HEK293 (cell line): ENCODE measurements at regions not wholly inside any gene's neighbourhood (a gene's known extent, or its start where the extent isn't known, plus 50 kb on each side); places are given as distances from the start of the nearest gene placed in this dataset.

Source experiments
- CTCF ChIP-seq: fragments of 450-650 bp; formaldehyde crosslinking; IDR thresholded peaks from 2 replicates; pipeline ENCODE4 v1.5.1; 2016; ENCODE audit warnings: missing biosample characterization, missing genetic modification characterization
- SETDB1 ChIP-seq: IDR thresholded peaks from one replicate; pipeline ENCODE4 v1.6.1; 2017; ENCODE audit warnings: mild to moderate bottlenecking, low read length, moderate library complexity, mixed read lengths; ENCODE audit not compliant: insufficient read length
- YY1 ChIP-seq: fragments of 450-650 bp; formaldehyde crosslinking; IDR thresholded peaks from 2 replicates; pipeline ENCODE4 v1.5.1; 2018; ENCODE audit warnings: missing biosample characterization, missing genetic modification characterization
- ZBTB26 ChIP-seq: fragments of 450-650 bp; formaldehyde crosslinking; optimal IDR thresholded peaks from 2 replicates; pipeline ENCODE3; 2016; ENCODE audit warnings: missing biosample characterization, mild to moderate bottlenecking, missing genetic modification characterization
- ZBTB48 ChIP-seq: fragments of 450-650 bp; formaldehyde crosslinking; IDR thresholded peaks from 2 replicates; pipeline ENCODE4 v1.5.1; 2016; ENCODE audit warnings: missing biosample characterization, missing genetic modification characterization
- ZNF121 ChIP-seq: fragments of 450-650 bp; formaldehyde crosslinking; IDR thresholded peaks from 2 replicates; pipeline ENCODE4 v1.5.1; 2016; ENCODE audit warnings: missing biosample characterization, missing genetic modification characterization
- ZNF214 ChIP-seq: fragments of 450-650 bp; formaldehyde crosslinking; IDR thresholded peaks from 2 replicates; pipeline ENCODE4 v1.5.1; 2017; ENCODE audit warnings: missing biosample characterization, mild to moderate bottlenecking, missing genetic modification characterization, borderline replicate concordance
- ZNF292 ChIP-seq: fragments of 450-650 bp; formaldehyde crosslinking; IDR thresholded peaks from 2 replicates; pipeline ENCODE4 v1.5.1; 2016; ENCODE audit warnings: low read depth, missing biosample characterization, missing genetic modification characterization, borderline replicate concordance
- ZNF518A ChIP-seq: fragments of 450-650 bp; formaldehyde crosslinking; conservative IDR thresholded peaks from 2 replicates; pipeline ENCODE4 v1.5.1; 2016; ENCODE audit warnings: low read depth, missing biosample characterization, missing genetic modification characterization
- ZNF529 ChIP-seq: fragments of 450-650 bp; formaldehyde crosslinking; IDR thresholded peaks from 2 replicates; pipeline ENCODE4 v1.5.1; 2017; ENCODE audit warnings: missing genetic modification characterization, missing biosample characterization; ENCODE audit not compliant: insufficient replicate concordance
- ZNF639 ChIP-seq: fragments of 450-650 bp; formaldehyde crosslinking; IDR thresholded peaks from 2 replicates; pipeline ENCODE4 v1.5.1; 2016; ENCODE audit warnings: missing biosample characterization, missing genetic modification characterization
- TF ChIP-seq, protein P1 (sequence below): fragments of 450-650 bp; formaldehyde crosslinking; IDR thresholded peaks from 2 replicates; pipeline ENCODE4 v1.5.1; 2016; ENCODE audit warnings: missing biosample characterization, missing genetic modification characterization

GRCh38 chr3:168885028-168885427, 778.5 kb downstream of the MECOM start:
- no peak for TF ChIP-seq YY1 (tag by site-specific recombination)
- TF ChIP-seq ZNF518A (tag by site-specific recombination) = no peak
- TF ChIP-seq ZNF121 (tag by site-specific recombination) = no peak
- no peak for TF ChIP-seq ZBTB48 (tag by site-specific recombination)
- no peak for TF ChIP-seq CTCF (tag by site-specific recombination)
- TF ChIP-seq ZBTB26 (tag by site-specific recombination) = no peak
- TF ChIP-seq ZNF292 (tag by site-specific recombination) = no peak
- no peak for TF ChIP-seq ZNF639 (tag by site-specific recombination)
- TF ChIP-seq SETDB1 = no peak
- TF ChIP-seq, protein P1, sequence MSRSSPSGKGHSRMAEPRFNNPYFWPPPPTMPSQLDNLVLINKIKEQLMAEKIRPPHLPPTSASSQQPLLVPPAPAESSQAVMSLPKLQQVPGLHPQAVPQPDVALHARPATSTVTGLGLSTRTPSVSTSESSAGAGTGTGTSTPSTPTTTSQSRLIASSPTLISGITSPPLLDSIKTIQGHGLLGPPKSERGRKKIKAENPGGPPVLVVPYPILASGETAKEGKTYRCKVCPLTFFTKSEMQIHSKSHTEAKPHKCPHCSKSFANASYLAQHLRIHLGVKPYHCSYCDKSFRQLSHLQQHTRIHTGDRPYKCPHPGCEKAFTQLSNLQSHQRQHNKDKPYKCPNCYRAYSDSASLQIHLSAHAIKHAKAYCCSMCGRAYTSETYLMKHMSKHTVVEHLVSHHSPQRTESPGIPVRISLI (tag by site-specific recombination) = no peak
- TF ChIP-seq ZNF214 (tag by site-specific recombination) = no peak
- no peak for TF ChIP-seq ZNF529 (tag by site-specific recombination)
